ENCODE measurements at regions not wholly inside any gene's neighbourhood (a gene's known extent, or its start where the extent isn't known, plus 50 kb on each side); places are given as distances from the start of the nearest gene placed in this dataset.

DNA sequence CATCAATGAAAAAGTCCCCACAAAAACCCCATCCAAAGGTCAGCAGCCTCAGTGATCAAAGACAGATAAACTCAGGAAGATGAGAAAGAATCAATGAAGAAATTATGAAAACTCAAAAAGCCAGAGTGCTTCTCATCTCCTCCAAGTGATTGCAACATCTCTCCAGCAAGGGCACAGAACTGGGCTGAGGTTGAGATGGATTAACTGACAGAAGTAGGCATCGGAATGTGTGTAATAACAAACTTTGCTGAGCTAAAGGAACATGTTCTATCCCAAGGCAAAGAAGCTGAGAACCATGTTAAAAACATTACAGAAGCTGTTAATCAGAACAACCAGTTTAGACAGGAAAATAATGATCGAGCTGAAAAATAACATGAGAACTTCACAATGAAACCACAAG, 442.8 kb upstream of the SYT4 start:
- DNase-seq (ENCODE audit: low read depth) = peak; percentile 48

GRCh38 chr18:43735570-43735969, 458.3 kb upstream of the SYT4 start:
- DNase-seq (ENCODE audit: low read depth) = no peak

DNA sequence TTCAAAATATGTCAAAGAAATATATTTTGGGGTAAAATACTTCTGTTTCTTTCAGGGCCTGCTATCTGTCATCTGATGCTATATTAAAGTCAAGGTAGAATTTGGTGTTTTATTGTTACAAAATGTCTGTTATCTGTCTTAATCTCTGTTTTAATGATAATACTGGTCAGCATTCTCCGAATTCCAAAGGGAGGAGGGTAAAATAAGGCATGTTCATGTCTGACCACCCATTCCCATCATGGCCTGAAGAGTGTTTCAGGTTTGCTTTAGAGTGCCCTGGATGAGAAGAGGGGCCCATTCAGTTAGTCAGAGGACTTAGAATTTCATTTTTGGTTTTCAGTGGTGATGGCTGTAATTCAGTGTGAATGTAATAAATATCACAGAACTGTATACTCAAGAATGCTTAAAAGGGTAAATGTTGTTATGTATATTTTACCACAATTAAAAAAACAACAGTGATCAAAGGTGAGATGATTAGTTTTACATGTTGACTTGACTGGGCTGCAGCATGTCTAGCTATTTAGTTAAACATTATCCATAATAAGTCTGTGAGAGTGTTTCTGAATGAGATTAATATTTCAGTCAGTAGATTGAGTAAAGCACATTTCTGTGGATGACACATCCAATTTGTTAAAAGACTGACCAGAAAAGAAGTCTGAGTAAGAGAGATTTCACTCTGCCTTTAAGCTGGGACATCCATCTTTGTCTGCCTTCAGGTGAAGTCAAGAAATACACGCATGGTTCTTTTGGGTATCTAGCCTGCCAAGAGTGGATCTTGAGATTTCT, 467.9 kb upstream of the SYT4 start:
- DNase-seq (ENCODE audit: low read depth) = peak; percentile 62

DNA sequence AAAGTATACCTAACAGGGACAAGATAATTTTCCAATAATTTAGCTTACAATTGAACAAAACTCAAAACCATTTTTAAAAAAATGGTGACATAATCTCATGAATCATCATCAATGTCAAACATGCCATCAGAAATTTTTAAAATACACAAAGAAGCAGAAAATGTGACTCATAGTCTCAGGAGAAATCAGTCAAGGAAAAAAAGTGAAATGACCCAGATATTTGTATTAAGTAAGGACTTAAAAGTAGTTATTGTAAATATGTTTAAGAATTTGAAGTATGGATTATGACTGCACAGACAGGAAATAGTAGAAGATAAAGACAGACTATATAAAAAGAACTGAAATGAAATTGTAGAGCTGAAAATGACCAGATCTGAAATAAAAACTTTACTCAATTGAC, 473.9 kb upstream of the SYT4 start:
- no peak for DNase-seq (ENCODE audit: low read depth)

DNA sequence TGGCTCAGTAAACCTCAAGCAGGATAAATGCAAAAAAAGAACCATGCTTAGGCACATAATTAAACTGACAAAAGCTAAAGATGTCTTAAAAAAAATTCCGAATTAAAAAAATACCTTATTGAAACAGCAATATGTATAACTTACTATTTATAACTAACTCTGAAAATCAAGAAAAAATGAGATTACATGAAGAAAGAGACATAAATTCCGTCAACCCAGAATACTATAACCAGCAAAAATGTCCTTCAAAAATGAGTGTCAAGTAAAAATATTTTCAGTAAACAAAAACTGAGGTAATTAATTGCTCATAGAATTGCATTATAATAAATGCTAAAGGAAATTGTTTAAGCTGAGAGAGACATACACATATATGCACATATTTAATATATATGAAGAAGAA, 474.5 kb upstream of the SYT4 start:
- DNase-seq (ENCODE audit: low read depth) = no peak

DNA sequence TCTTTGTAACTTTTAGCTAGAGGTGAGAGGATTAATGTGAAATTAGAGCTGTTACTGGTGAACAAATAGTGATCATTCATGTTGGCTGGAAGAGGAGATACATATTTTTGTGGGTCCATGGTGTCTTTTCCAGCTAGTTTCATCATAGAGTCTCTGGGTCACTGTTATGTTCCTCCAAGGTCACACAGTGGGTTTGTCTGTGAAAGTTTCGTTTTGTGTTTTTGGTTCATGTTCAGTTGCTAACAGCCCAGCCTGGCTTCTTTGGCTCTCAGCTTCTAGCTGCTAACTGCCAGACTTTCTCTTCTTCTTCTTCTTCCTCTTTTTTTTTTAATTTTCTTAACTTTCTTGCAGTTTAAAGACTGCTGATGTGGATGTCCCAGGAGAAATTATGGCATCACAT, 480.0 kb upstream of the SYT4 start:
- DNase-seq (ENCODE audit: low read depth) = no peak

- DNase-seq (ENCODE audit: low read depth) = no peak
Observed at GRCh38 chr18:43758734-43759133, 481.4 kb upstream of the SYT4 start.

DNA sequence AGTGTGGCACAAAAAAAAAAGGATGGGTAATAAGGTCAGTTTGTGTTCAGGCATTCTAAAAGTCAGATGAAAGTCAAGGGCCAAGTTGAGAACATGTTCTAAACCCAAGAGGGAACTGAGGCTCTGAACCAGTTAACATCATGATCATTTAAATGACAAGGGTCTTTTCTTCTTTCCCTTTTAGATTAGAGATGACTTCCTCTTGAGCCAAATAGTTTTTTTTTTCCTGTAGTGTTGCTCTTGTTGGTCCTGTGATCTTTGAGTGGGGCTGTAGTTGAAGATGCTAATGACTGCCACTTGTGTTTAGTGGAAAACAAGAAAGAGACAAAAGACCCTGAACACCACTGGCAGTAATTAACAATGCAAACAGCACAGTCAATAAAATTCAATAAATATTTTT, 482.7 kb upstream of the SYT4 start:
- DNase-seq (ENCODE audit: low read depth) = no peak

GRCh38 chr18:43772907-43773306, 495.6 kb upstream of the SYT4 start:
- DNase-seq (ENCODE audit: low read depth) = no peak

GRCh38 chr18:43774497-43774896, 497.2 kb upstream of the SYT4 start:
- no peak for DNase-seq (ENCODE audit: low read depth)

DNA sequence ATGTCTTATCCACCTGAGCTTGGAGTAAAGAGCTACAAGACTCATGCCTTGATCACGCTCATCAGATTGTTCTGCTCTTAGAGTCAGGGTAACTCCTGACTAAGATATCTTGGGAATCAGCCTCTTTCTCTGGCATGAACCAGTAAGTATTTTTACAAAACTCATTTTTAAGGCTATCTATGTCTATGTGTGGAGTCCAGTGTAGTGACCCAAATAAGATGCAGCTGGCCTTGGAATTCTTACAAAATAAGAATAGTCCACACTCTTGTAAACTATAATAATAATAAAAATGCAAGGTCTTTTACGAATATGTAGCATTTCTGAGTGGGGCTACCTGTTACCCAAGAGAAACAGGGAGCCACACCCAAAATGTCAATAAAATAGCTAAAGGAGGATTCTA, 498.3 kb upstream of the SYT4 start:
- DNase-seq (ENCODE audit: low read depth) = no peak

- DNase-seq (ENCODE audit: low read depth) = no peak
Observed at GRCh38 chr18:43776997-43777396, 499.7 kb upstream of the SYT4 start.

DNA sequence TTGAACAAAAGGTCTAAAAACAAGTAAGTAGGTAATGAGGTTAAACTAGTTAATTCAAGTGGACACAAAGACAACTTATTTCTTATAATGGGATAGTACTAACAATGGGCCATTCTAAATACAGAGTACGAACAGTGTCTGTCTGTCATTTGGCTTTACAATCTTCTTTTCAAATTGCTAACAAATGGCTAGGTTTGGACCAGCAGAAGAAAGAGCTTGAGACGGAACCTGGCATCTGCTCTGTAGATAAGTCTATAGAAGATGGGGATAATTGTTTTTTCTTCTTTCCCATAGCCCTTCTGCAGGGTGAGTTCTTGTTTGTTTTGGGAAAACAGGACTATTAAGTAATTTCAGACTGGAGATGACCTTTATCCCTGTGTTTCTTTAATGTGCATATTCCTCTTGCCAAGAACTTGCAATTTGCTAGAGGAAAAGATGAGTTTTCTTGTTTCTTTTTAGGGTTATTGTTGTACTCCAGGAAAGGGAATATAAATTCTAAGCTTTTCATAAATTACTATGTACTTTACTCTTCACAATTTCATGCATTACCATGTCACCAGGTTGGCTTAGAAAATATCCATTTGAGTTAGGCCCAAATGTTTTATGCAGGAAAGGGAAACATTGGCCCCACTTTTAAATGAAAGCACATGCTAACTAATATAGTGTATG, 500.5 kb upstream of the SYT4 start:
- no peak for DNase-seq (ENCODE audit: low read depth)

GRCh38 chr18:43780782-43781340, 503.6 kb upstream of the SYT4 start:
- DNase-seq (ENCODE audit: low read depth) = peak; percentile 54

DNA sequence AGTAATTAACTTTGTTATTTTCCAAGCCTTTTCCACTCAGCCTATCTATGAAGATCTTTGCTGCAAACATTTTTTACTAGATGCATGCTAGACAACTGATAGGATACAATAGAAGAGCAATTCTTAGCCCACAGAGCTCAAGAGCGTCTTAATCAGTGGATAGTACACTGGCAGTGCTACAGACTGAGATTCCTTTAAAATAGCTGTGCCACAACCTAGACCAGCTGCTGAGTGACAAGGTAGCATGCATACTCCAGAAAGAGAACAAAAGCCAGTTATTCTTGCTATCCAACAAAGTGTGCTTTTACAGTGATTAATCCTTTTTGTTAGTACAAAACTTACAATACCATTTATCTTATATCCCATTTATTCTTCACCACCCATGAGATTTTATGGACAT, 507.9 kb upstream of the SYT4 start:
- no peak for DNase-seq (ENCODE audit: low read depth)

- DNase-seq (ENCODE audit: low read depth) = no peak
Observed at GRCh38 chr18:43786893-43787292, 509.6 kb upstream of the SYT4 start.

- DNase-seq (ENCODE audit: low read depth) = peak; percentile 6
Observed at GRCh38 chr18:43787721-43788120, 510.4 kb upstream of the SYT4 start.

DNA sequence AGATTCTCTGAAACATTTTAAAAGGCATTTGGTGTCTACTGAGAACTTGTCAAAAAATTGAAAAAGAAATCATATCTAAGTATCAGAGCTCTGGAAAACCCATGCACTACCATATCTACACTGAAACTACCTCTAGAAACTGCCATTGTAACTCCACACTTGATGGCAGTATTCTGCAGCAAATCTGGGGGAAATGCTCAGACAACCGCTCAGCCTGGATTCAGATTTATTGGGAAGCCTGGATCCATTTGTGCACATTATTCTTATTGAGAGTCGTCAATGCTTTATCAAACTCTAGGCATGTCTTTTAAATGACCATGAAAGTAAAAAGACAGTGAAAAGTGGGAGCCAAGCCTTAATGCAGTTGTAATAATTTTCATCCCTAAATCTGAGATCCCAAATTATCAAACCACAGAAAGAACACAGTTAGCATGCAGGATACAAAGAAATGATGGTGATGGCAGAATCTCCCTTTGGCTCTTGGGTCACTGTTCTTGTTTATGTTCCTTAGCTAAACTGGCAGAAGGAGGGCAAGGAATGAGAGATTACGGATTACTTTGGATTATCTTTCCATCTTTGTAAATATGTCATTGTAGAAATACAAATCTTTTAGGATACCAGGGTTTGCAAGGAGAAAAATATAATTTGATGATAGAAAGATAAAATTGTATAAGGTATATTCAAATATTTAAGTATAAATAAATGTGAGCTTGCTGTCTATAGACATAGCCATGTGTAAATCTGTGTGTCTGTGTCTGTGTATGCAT, 512.1 kb upstream of the SYT4 start:
- DNase-seq (ENCODE audit: low read depth) = peak; percentile 47

DNA sequence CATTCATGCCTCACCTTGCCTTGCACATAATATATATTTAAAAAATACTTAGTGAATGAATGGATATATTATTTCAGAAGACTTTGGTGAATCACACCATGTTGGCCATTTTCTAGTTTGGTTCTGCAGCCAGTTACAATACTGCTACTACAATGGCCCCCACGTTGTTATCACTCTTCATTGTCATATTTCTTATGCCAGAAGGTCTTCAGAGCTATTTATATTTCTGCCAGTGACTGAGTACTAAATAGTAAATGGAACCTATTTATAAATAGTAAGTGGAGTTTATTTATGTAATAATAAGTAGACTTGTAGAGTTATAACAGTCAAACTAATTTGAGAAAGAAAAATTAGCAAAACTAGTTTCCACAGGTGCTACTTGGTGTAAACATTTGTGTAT, 516.6 kb upstream of the SYT4 start:
- DNase-seq (ENCODE audit: low read depth) = no peak

- no peak for DNase-seq (ENCODE audit: low read depth)
Observed at GRCh38 chr18:43794363-43794762, 517.1 kb upstream of the SYT4 start.

- DNase-seq (ENCODE audit: low read depth) = no peak
Observed at GRCh38 chr18:43797347-43797746, 520.1 kb upstream of the SYT4 start.

DNA sequence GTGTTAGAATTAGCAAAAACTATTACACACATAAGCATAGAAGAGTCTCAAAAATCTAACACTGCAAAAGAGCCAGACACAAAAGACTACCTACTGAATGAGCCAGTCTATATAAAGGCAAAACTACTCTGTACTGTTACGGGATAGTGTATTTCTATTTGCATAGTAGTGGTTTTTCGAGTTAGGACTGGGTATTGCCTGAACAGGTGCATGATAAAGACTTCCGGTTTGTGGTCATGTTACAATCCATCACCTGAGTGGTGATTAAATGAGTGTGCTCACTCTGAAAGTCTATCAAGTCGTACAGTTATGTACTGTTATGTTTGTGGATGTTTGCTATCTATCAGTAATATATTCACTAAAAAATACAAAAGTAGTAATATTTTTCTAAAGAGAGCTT, 523.3 kb upstream of the SYT4 start:
- DNase-seq (ENCODE audit: low read depth) = no peak

Data from renal cortical epithelial cell (primary cell).